AG20443 (cell line): ENCODE measurements at regions not wholly inside any gene's neighbourhood (a gene's known extent, or its start where the extent isn't known, plus 50 kb on each side); places are given as distances from the start of the nearest gene placed in this dataset.
"Not testable (repeated sequence)": the region's sequence is repeated elsewhere in the genome, so short reads cannot be mapped to it uniquely, and the experiment has no call there.

Experiments
- DNase-seq: peaks from one replicate; pipeline ENCODE4 v3.0.0; 2012; ENCODE audit warnings: low spot score, mixed read lengths

GRCh38 chr1:199044191-199044590 is 405.4 kb downstream of the PTPRC start:
- DNase-seq = no peak

GRCh38 chr1:199046618-199047017 is 407.8 kb downstream of the PTPRC start:
- no peak for DNase-seq

GRCh38 chr1:199054694-199055093 is 415.9 kb downstream of the PTPRC start:
- DNase-seq = no peak

DNA sequence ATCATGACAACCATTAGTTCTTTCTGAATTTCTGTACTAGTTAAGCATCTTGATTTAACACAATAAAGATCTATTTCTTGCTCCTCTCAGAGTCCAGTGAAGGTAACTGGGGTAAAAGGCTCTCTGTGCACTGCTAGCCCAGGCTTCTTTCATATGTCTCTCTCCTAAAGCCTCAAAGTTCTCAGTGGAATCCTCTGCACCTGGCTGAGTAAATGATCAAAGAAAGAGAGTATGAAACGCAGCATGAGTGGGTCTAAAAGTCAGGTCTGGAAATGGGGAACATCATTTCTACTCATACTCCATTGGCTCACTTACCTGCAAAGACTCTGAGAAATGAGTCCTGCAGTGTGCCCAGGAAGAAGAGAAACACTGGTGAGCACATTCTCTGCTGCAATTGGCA is 418.5 kb downstream of the PTPRC start:
- DNase-seq = no peak

DNA sequence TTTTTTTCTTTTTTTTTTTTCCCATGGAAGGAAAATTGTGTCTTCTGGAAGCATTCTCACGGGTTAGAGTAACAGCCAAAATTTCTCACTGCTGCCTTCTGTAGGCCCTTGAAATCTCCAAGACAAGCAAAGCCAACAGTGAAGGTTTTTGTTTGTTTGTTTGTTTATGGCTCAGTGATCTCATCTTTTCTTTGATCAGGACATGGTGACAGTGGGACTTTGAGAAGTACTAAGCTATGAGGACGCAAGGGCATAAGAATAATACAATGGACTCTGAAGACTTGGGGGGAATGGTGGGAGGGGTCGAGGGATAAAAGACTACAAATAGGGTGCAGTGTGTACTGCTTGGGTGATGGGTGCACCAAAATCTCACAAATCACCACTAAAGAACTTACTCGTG is 419.4 kb downstream of the PTPRC start:
- DNase-seq = no peak

DNA sequence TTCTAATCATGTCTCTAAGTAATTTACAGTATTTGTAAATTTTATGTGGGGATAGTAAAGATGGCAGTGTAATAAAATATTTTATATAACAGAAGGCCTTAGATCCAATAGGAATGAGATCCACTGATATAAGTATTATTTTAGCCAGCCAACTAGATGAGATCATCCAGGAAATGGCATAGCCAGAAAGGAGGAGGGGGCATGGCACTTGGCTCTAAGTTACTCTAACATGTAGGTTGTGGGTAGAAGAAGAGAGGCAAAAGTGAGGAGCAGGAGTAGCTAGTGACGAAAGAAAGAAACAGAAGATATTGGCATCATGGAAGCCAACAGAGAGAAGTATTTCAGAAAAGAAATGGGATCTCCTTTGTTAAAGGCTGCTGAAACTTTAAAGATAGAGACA is 426.1 kb downstream of the PTPRC start:
- DNase-seq = no peak

- no peak for DNase-seq
Observed at GRCh38 chr1:199067483-199067882, 428.6 kb downstream of the PTPRC start.

- DNase-seq = no peak
Observed at GRCh38 chr1:199071080-199071479, 432.2 kb downstream of the PTPRC start.

DNA sequence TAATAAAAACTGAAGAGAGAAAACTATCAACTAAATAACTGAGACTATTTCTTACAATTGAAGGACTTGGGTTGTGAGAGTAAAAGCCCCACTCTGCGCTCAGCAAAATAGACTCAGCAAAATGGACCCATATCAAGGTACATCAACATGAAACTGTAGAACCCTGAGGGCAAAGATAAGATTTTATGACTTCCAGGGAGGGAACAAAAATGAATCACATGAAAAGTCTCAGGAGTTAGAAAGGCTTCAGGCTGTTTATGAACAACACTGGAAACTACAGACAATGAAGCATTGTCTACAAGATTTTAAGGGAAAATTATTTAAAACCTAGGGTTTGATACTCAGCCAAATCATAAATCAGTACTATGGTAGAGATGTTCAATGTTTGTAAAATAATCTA is 434.3 kb downstream of the PTPRC start:
- DNase-seq = no peak

GRCh38 chr1:199075792-199076191 is 437.0 kb downstream of the PTPRC start:
- DNase-seq = no peak

GRCh38 chr1:199079994-199080393 is 441.2 kb downstream of the PTPRC start:
- no peak for DNase-seq

GRCh38 chr1:199081739-199082138 is 442.9 kb downstream of the PTPRC start:
- DNase-seq = no peak

DNA sequence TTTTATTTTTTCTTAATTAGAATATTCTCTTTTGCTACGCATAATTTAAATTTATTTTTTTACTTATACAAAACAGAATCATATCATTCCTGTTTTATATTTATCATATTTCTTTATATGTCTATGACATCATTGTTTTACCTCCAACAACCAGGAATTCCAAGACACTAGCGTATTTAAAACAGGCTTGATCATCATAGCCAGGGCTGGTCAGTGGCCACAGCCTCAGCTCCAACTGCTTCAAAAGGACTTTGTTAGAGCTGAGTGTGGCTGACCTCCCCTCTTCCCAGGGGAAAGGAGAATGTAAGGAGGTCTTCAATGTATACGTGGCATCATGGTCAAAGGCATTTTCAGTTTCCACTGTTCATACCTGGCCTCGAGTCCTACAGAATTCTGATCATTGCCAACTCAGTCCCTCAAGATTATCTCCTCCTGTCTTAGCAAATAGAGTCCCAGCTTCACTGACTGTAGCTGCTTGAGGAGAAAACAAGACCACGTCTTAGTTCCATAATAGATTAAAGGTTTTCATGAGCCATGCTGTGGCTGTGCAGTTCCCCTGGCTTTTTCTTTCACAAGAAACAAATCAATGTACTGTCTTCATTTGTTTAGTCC is 444.0 kb downstream of the PTPRC start:
- DNase-seq = no peak

DNA sequence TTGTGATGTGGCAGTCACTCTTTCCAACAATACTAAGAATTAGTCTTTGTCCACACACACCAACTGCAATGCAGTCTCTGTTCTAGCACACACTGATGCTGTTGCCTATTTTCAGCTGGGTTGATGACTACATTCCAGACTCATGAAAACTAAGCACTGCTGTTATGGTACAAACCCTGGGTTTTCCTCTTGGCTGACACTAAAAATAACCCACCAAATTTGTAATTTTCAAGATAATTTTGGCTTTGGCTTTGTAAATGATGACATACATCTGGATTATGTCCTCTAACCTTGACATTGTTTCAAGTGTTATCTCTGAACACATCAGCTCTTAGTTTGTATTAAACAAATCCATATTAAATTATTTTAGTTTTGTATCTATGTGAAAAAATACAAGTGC is 444.8 kb downstream of the PTPRC start:
- DNase-seq = peak; percentile 35

DNA sequence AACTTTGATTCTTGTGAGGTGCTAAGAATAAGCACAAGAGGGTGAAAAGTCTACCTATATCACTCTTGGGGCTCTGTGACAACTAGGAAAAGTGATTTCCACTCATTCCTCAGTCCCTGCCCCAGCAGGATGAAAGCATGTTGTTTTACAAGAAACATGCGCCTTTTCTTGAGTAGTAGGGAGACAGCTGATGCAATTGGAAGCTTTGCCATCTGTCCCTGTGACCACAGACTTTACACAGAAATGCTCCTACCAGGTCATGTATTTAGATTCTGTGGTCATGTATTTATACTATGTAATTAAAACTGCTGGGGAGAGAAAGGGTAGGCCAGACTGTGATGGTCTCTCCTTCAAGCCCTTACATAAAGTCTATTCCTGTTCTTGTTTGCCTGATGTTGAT is 445.5 kb downstream of the PTPRC start:
- peak; percentile 11 for DNase-seq

GRCh38 chr1:199085903-199086302 is 447.1 kb downstream of the PTPRC start:
- DNase-seq = no peak

- no peak for DNase-seq
Observed at GRCh38 chr1:199087144-199087543, 448.3 kb downstream of the PTPRC start.

GRCh38 chr1:199089393-199090122 is 450.7 kb downstream of the PTPRC start:
- DNase-seq = no peak

DNA sequence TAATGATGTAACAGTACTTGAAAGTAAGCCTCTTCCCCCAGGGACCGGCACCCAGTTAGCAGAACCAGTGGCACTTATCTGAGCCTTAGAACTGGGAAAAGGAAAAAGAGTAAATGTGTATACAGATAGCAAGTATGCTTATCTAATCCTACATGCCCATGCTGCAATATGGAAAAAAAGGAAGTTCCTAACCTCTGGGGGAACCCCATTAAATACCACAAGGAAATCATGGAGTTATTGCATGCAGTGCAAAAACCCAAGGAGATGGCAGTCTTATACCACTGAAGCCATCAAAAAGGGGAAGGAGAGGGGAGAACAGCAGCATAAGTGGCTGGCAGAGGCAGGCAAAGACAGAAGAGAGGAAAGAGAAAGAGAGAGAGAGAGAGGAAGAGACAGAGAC is 456.8 kb downstream of the PTPRC start:
- DNase-seq = not testable (repeated sequence)

- no peak for DNase-seq
Observed at GRCh38 chr1:199096591-199096990, 457.8 kb downstream of the PTPRC start.

DNA sequence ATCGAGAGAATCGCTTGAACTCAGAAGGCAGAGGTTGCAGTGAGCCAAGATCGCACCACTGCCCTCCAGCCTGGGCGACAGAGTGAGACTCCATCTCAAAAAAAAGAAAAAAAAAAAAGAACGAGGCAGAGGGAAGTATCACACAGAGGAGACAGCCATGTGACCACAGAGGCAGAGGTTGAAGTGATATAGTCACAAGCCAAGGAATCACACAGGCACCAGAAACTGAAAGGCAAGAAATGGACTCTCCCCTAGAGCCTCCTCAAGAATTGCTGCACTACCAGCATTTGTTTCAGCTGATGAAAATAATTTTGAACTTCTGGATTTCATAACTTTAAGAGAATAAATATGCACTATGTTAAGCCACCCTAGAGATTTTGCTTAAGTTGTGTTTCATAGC is 459.6 kb downstream of the PTPRC start:
- no peak for DNase-seq

DNA sequence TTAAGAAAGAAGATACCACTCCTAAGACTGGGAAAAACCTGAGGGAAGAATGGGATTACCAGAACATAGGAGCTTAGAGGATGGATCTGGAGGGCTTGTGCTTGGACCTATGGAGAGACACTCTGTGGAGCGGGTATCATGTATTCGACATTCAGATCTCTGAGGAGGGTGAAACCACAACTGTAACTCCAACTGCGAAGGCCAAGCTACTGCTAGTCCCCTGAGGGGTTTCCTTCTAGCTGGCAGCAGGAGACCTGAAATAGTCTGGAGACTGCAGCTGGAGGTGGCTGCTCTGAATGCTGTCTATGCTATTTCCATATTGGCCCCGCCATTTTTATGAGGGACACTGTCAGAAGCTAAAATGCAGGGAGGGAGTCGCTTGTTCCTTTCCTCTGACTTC is 462.3 kb downstream of the PTPRC start:
- no peak for DNase-seq

- no peak for DNase-seq
Observed at GRCh38 chr1:199101635-199102034, 462.8 kb downstream of the PTPRC start.

- DNase-seq = no peak
Observed at GRCh38 chr1:199102239-199102638, 463.4 kb downstream of the PTPRC start.
